HEK293 (cell line): ENCODE measurements at regions not wholly inside any gene's neighbourhood (a gene's known extent, or its start where the extent isn't known, plus 50 kb on each side); places are given as distances from the start of the nearest gene placed in this dataset.

Experiments
- CTCF ChIA-PET: fragments of 350-600 bp; formaldehyde crosslinking; extraction: SDS; loops from one replicate; lab custom pipeline; 2021; ENCODE audit warnings: antibody characterized with exemption; lab: Yijun Ruan, JAX
- POLR2A ChIA-PET: fragments of 300-600 bp; formaldehyde crosslinking; extraction: SDS; loops from one replicate; lab custom pipeline; 2020; ENCODE audit warnings: antibody characterized with exemption, inconsistent platforms; lab: Yijun Ruan, JAX
- H3K27ac ChIP-seq: fragments of 200-500 bp; sonication (Bioruptor generic); 2 replicates; pipeline ENCODE4 v1.5.1; 2014; ENCODE audit warnings: low read depth, low read length, control low read depth, inconsistent platforms; ENCODE audit errors: extremely low read depth
- H3K36me3 ChIP-seq, 2 experiments: fragments of 200-500 bp in 1 of 2; sonication (Bioruptor generic) in 1 of 2; 1 replicate in 1 of 2; 2 replicates in 1 of 2; pipeline ENCODE4 v1.5.1; 2014 to 2017; ENCODE audit warnings: inconsistent platforms in 2 of 2, low read length in 2 of 2; ENCODE audit not compliant: control insufficient read depth in 2 of 2, insufficient read depth in 1 of 2
- H3K4me1 ChIP-seq: fragments of 200-500 bp; sonication (Bioruptor generic); 2 replicates; pipeline ENCODE4 v1.5.1; 2014; ENCODE audit warnings: mild to moderate bottlenecking, low read length, inconsistent platforms; ENCODE audit not compliant: control insufficient read depth, insufficient read depth
- H3K4me3 ChIP-seq: 2 replicates; pipeline ENCODE4 v1.5.1; 2011; ENCODE audit warnings: low read depth, mild to moderate bottlenecking, control low read depth, low read length, moderate library complexity
- H3K9me3 ChIP-seq: fragments of 200-500 bp; sonication (Bioruptor generic); 2 replicates; pipeline ENCODE4 v1.5.1; 2014; ENCODE audit warnings: low read depth, low read length, inconsistent platforms; ENCODE audit not compliant: control insufficient read depth, insufficient read depth
- FEZF1 ChIP-seq: fragments of 450-650 bp; formaldehyde crosslinking; IDR thresholded peaks from 2 replicates; pipeline ENCODE4 v1.5.1; 2016; ENCODE audit warnings: missing biosample characterization, missing genetic modification characterization
- KLF10 ChIP-seq: fragments of 450-650 bp; IDR thresholded peaks from 2 replicates; pipeline ENCODE4 v1.5.1; 2018; ENCODE audit warnings: missing biosample characterization, mild to moderate bottlenecking, missing genetic modification characterization
- OSR2 ChIP-seq: fragments of 450-650 bp; formaldehyde crosslinking; IDR thresholded peaks from 2 replicates; pipeline ENCODE4 v1.5.1; 2016; ENCODE audit warnings: missing biosample characterization, missing genetic modification characterization
- PRDM6 ChIP-seq: fragments of 450-650 bp; formaldehyde crosslinking; IDR thresholded peaks from 2 replicates; pipeline ENCODE4 v1.5.1; 2017; ENCODE audit warnings: missing biosample characterization, missing genetic modification characterization
- SP3 ChIP-seq: fragments of 450-650 bp; formaldehyde crosslinking; IDR thresholded peaks from 2 replicates; pipeline ENCODE4 v1.5.1; 2016; ENCODE audit warnings: missing biosample characterization, missing genetic modification characterization
- WT1 ChIP-seq: fragments of 450-650 bp; formaldehyde crosslinking; IDR thresholded peaks from 2 replicates; pipeline ENCODE4 v1.5.1; 2016; ENCODE audit warnings: missing biosample characterization, missing genetic modification characterization
- ZBTB20 ChIP-seq: fragments of 450-650 bp; formaldehyde crosslinking; IDR thresholded peaks from 2 replicates; pipeline ENCODE4 v1.5.1; 2016; ENCODE audit warnings: missing biosample characterization, missing genetic modification characterization
- ZFP37 ChIP-seq: fragments of 450-650 bp; formaldehyde crosslinking; IDR thresholded peaks from 2 replicates; pipeline ENCODE4 v1.5.1; 2016; ENCODE audit warnings: missing biosample characterization, missing genetic modification characterization
- ZNF274 ChIP-seq, 2 experiments: fragments of 200-500 bp in 1 of 2; fragments of 450-650 bp in 1 of 2; sonication (Bioruptor generic) in 1 of 2; formaldehyde crosslinking in 1 of 2; IDR thresholded peaks; 2 replicates each; pipeline versions ENCODE4 v1.5.1 to v1.6.1; 2014 to 2016; ENCODE audit warnings: borderline replicate concordance in 1 of 2, inconsistent platforms in 1 of 2, low read length in 1 of 2, missing biosample characterization in 1 of 2, missing genetic modification characterization in 1 of 2
- ZNF362 ChIP-seq: fragments of 450-650 bp; formaldehyde crosslinking; IDR thresholded peaks from 2 replicates; pipeline ENCODE4 v1.5.1; 2016; ENCODE audit warnings: missing biosample characterization, missing genetic modification characterization
- ZNF366 ChIP-seq: fragments of 450-650 bp; formaldehyde crosslinking; conservative IDR thresholded peaks from 2 replicates; pipeline ENCODE4 v1.5.1; 2016; ENCODE audit warnings: missing biosample characterization, missing genetic modification characterization
- ZNF398 ChIP-seq: fragments of 450-650 bp; formaldehyde crosslinking; IDR thresholded peaks from 2 replicates; pipeline ENCODE4 v1.5.1; 2017; ENCODE audit warnings: missing biosample characterization, missing genetic modification characterization
- ZNF571 ChIP-seq: fragments of 450-650 bp; formaldehyde crosslinking; IDR thresholded peaks from 2 replicates; pipeline ENCODE4 v1.5.0; 2017; ENCODE audit warnings: missing biosample characterization, missing genetic modification characterization
- ZNF600 ChIP-seq: fragments of 450-650 bp; formaldehyde crosslinking; IDR thresholded peaks from 2 replicates; pipeline ENCODE4 v1.5.1; 2016; ENCODE audit warnings: missing biosample characterization, missing genetic modification characterization
- ZNF621 ChIP-seq: fragments of 450-650 bp; formaldehyde crosslinking; IDR thresholded peaks from 2 replicates; pipeline ENCODE4 v1.5.1; 2017; ENCODE audit warnings: missing biosample characterization, missing genetic modification characterization
- ZNF629 ChIP-seq: fragments of 450-650 bp; formaldehyde crosslinking; IDR thresholded peaks from 2 replicates; pipeline ENCODE4 v1.5.1; 2017; ENCODE audit warnings: missing biosample characterization, missing genetic modification characterization
- ZNF837 ChIP-seq: fragments of 450-650 bp; formaldehyde crosslinking; IDR thresholded peaks from 2 replicates; pipeline ENCODE4 v1.5.1; 2016; ENCODE audit warnings: missing biosample characterization, missing genetic modification characterization
- ZNF843 ChIP-seq: fragments of 450-650 bp; formaldehyde crosslinking; IDR thresholded peaks from 2 replicates; pipeline ENCODE4 v1.5.1; 2016; ENCODE audit warnings: missing biosample characterization, missing genetic modification characterization

GRCh38 chr7:84529480-84530205 lies 335.1 kb upstream of the SEMA3A start:
- ChIA-PET CTCF (interaction anchor here (0.5 kb wide), 1 partner anchor 119 kb away, joined by 4 read pairs; no protein-coding TSS in a partner anchor), POLR2A (no interaction called here)
- 0 out of 2 replicates have a peak overlapping the region, but pooled peaks have one; percentile 12 for H3K27ac ChIP-seq
- H3K9me3 ChIP-seq = no peaks in the 10 kb centered on the region
- TF ChIP-seq ZNF621 (no peak), FEZF1 (peak; percentile 59), ZNF366 (tag by site-specific recombination) (peak; percentile 46; the same call in 1 of the 2 replicates), ZNF843 (tag by site-specific recombination) (0 out of 2 replicates have a peak, but pooled peaks have one; percentile 29), ZNF629 (tag by site-specific recombination) (peak; percentile 75), SP3 (peak; percentile 14; the same call in 1 of the 2 replicates), KLF10 (tag by site-specific recombination) (peak; percentile 43; the same call in 1 of the 2 replicates), PRDM6 (tag by site-specific recombination) (peak; percentile 67), ZNF571 (tag by site-specific recombination) (no peak), ZNF398 (tag by site-specific recombination) (no peak), ZBTB20 (tag by site-specific recombination) (peak; percentile 67), OSR2 (peak; percentile 34; the same call in 1 of the 2 replicates), ZNF837 (tag by site-specific recombination) (no peak), ZNF362 (tag by site-specific recombination) (0 out of 2 replicates have a peak, but pooled peaks have one; percentile 15), WT1 (tag by site-specific recombination) (peak; percentile 6; the same call in 1 of the 2 replicates), ZNF600 (tag by site-specific recombination) (no peak), ZFP37 (tag by site-specific recombination) (no peak)
- H3K36me3 ChIP-seq = no peaks in the 10 kb centered on the region
- peaks cover 5% of the 10 kb centered on the region; the same call in 1 of the 2 replicates for H3K4me1 ChIP-seq
- no peak overlapping the region for H3K4me3 ChIP-seq

GRCh38 chr7:84528756-84529479 lies 334.3 kb upstream of the SEMA3A start:
- no peak overlapping the region for H3K4me3 ChIP-seq
- ChIA-PET CTCF (no interaction called here), POLR2A (no interaction called here)
- TF ChIP-seq ZNF362 (tag by site-specific recombination) (peak; percentile 70), ZNF274 (IDR thresholded peaks at IDR 0.05; ENCODE audit: low read length) (no peak), ZNF274 (tag by site-specific recombination; IDR thresholded peaks at IDR 0.05; ENCODE audit: borderline replicate concordance) (no peak)
- H3K36me3 ChIP-seq = no peaks in the 10 kb centered on the region
- no peaks in the 10 kb centered on the region for H3K9me3 ChIP-seq
- no peak overlapping the region for H3K27ac ChIP-seq
- H3K4me1 ChIP-seq = peaks cover 5% of the 10 kb centered on the region; the same call in 1 of the 2 replicates
